SW480 (cell line): ENCODE measurements at regions not wholly inside any gene's neighbourhood (a gene's known extent, or its start where the extent isn't known, plus 50 kb on each side); places are given as distances from the start of the nearest gene placed in this dataset.
"Not testable (repeated sequence)": the region's sequence is repeated elsewhere in the genome, so short reads cannot be mapped to it uniquely, and the experiment has no call there.

ENCODE experiments used
- DNase-seq: peaks from one replicate; pipeline ENCODE4 v3.0.0-alpha.2; 2016; ENCODE audit warnings: low spot score

- DNase-seq = no peak
Observed at GRCh38 chr16:8187782-8188372, 402.4 kb downstream of the TMEM114 start.

GRCh38 chr16:8184854-8185253, 405.5 kb downstream of the TMEM114 start:
- DNase-seq = no peak

- no peak for DNase-seq
Observed at GRCh38 chr16:8183176-8184099, 406.9 kb downstream of the TMEM114 start.

- no peak for DNase-seq
Observed at GRCh38 chr16:8182761-8183160, 407.6 kb downstream of the TMEM114 start.

- DNase-seq = no peak
Observed at GRCh38 chr16:8179615-8180014, 410.7 kb downstream of the TMEM114 start.

- DNase-seq = no peak
Observed at GRCh38 chr16:8178271-8178670, 412.0 kb downstream of the TMEM114 start.

GRCh38 chr16:8175411-8175810, 414.9 kb downstream of the TMEM114 start:
- no peak for DNase-seq

GRCh38 chr16:8173111-8173644, 417.1 kb downstream of the TMEM114 start:
- DNase-seq = peak; percentile 81

GRCh38 chr16:8172551-8172950, 417.8 kb downstream of the TMEM114 start:
- DNase-seq = no peak

- DNase-seq = no peak
Observed at GRCh38 chr16:8168016-8168415, 422.3 kb downstream of the TMEM114 start.

- DNase-seq = no peak
Observed at GRCh38 chr16:8167436-8167835, 422.9 kb downstream of the TMEM114 start.

GRCh38 chr16:8158051-8158450, 432.3 kb downstream of the TMEM114 start:
- no peak for DNase-seq

GRCh38 chr16:8155275-8155674, 435.0 kb downstream of the TMEM114 start:
- no peak for DNase-seq

- DNase-seq = no peak
Observed at GRCh38 chr16:8146256-8147012, 443.9 kb downstream of the TMEM114 start.

GRCh38 chr16:8138666-8139065, 451.6 kb downstream of the TMEM114 start:
- DNase-seq = no peak

- DNase-seq = no peak
Observed at GRCh38 chr16:8137606-8138005, 452.7 kb downstream of the TMEM114 start.

- DNase-seq = no peak
Observed at GRCh38 chr16:8130197-8130596, 460.1 kb downstream of the TMEM114 start.

GRCh38 chr16:8127070-8127469, 463.2 kb downstream of the TMEM114 start:
- DNase-seq = no peak

GRCh38 chr16:8126313-8126712, 464.0 kb downstream of the TMEM114 start:
- DNase-seq = no peak

GRCh38 chr16:8120001-8120400, 470.3 kb downstream of the TMEM114 start:
- DNase-seq = no peak

- no peak for DNase-seq
Observed at GRCh38 chr16:8115814-8116213, 474.5 kb downstream of the TMEM114 start.

GRCh38 chr16:8114941-8115340, 475.4 kb downstream of the TMEM114 start:
- not testable (repeated sequence) for DNase-seq
